GM18867 (cell line): ENCODE measurements at regions not wholly inside any gene's neighbourhood (a gene's known extent, or its start where the extent isn't known, plus 50 kb on each side); places are given as distances from the start of the nearest gene placed in this dataset.

ENCODE experiments used
- ATAC-seq: cut with Tn5 transposase; IDR thresholded peaks from one replicate; pipeline ENCODE4 v1.9.1; 2021; ENCODE audit warnings: mild to moderate bottlenecking, moderate library complexity; ENCODE audit not compliant: unreplicated experiment

DNA sequence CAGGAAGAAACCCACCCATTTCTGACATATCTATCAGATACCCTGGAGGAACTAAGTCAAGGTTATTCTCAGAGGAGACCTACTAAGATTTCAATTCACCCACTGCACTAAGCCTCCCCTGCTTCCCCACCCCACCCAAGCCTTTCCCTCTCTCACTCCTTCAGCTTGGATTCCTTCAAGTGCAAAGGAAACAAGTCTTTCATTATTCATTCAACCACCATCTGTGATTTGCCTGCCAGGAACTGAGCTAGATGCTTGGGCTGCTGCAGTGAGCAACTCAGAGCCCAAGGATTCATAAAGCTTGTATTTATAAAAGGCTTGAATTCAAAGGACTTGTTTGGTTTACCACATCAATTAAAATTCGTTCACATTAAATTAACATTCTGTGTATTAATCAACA, 161.3 kb downstream of the GXYLT1 start:
- ATAC-seq = no peak

- no peak for ATAC-seq
Measured at GRCh38 chr12:41981758-41982157, 162.9 kb downstream of the GXYLT1 start.

DNA sequence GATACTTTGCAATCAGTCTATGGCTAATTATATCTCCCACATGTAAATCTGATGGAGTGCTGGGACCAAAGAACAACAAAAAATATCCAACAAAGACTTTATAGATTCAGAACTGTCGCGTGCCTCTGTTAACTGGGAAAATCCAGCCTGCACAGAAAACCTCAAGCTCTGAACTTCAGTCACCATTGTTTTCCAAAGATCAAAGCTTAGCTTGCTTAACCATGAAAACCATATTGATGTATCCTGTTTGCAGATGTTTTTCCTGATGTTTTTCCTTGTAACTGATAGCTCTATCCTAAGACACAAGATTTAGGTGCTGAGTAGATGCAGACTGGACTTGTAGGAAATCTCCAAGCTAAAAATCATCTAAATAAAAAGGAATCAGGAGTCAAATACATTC, 163.7 kb downstream of the GXYLT1 start:
- no peak for ATAC-seq

- ATAC-seq = no peak
Measured at GRCh38 chr12:41980390-41980789, 164.3 kb downstream of the GXYLT1 start.

GRCh38 chr12:41979574-41979973, 165.1 kb downstream of the GXYLT1 start:
- ATAC-seq = no peak

GRCh38 chr12:41972598-41972997, 172.1 kb downstream of the GXYLT1 start:
- ATAC-seq = no peak

GRCh38 chr12:41972196-41972595, 172.5 kb downstream of the GXYLT1 start:
- ATAC-seq = no peak

GRCh38 chr12:41970744-41971143, 173.9 kb downstream of the GXYLT1 start:
- ATAC-seq = no peak

GRCh38 chr12:41968599-41968998, 176.1 kb downstream of the GXYLT1 start:
- no peak for ATAC-seq

GRCh38 chr12:41967668-41968500, 176.8 kb downstream of the GXYLT1 start:
- no peak for ATAC-seq

GRCh38 chr12:41966916-41967315, 177.8 kb downstream of the GXYLT1 start:
- ATAC-seq = no peak

DNA sequence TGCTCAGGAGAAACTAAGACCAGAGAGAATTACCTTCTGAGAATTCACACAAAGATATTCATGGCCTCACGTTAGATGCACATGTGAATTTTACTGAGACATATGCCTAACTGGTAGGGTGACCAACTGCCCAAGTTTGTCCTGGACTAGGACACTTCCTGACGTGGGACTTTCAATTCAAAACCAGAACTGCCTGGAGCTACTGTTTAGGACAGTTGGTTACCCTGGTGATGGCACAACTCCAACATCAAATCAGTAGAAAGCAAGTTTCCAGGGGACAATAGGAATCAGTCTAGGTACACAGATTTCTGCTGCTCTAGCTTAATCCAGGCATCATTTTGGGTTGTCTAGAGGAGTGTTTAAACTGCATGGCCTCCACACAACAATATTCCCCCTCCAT, 178.7 kb downstream of the GXYLT1 start:
- no peak for ATAC-seq

DNA sequence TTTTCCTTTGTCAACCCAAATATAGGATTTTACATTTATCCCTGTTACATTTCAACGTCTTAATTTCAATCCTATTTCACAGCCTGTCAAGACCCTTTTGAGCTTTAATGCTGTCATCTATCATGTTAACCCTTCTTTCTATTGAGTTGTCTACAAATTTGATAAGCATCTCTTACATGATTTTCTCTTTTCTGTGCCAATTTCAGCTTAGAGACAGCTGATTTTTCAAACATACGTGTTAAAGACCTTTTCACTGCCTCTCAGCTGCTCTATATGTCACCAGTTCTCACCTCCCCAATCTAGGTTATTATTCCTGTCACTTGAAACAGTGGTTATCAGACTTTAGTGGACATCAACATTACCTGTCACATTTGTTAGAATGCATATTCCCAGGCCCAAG, 181.3 kb downstream of the GXYLT1 start:
- ATAC-seq = no peak

DNA sequence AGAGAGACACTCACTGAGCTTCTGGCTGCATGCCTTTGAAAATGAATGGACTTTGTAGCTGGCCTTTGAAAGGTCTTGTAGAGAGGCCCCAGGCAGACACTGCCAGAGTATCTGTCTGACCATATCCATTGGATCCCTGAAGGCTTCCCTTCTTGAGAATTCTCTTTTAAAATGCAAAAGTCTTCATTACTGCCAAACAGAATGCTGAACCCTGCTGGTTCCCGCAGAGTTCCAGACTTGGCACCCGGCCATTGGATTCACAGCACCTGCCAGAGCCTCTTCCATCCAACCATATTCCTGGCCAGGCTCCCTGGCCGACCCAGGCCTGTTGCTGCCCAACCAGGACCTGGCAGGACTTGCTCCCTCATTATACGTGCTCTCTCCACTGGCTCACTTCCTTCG, 182.5 kb downstream of the GXYLT1 start:
- no peak for ATAC-seq

GRCh38 chr12:41959271-41959670, 185.4 kb downstream of the GXYLT1 start:
- ATAC-seq = no peak

DNA sequence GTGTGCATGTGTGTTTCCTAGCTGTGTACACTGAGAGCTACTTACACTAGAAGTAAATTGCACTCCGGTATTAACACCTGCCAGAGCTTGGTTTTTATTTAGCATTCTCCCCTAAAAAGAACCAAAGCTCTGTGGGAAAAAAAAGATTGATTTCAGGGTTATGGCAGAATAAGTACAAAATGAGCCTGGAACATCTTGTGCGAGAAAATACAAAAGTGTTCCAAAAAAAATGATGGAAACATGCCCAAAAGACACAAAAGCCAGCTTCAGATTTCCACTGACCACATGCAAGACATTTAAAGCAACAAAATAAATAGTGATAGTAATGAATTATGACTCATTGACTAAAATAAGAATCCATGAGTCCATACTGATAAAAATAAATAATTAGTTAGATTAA, 188.3 kb downstream of the GXYLT1 start:
- ATAC-seq = no peak

DNA sequence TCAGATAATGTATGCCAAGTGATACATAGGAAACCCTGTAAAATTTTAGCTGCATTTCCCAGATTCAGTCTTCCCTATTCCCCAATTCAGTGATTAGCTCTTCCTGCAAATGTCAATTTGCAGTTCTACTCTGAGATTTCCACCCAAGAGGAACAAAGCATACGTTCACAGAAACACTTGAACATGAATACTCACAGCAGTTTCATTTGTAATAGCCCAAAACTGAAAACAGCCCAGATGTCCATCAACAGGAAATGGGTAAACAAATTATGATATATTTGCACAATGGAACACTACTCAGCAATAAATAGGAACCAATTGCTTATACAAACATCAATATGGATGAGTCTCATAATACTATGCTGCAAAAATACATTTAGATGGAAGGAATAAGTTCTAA, 194.2 kb downstream of the GXYLT1 start:
- peak; percentile 95 for ATAC-seq

DNA sequence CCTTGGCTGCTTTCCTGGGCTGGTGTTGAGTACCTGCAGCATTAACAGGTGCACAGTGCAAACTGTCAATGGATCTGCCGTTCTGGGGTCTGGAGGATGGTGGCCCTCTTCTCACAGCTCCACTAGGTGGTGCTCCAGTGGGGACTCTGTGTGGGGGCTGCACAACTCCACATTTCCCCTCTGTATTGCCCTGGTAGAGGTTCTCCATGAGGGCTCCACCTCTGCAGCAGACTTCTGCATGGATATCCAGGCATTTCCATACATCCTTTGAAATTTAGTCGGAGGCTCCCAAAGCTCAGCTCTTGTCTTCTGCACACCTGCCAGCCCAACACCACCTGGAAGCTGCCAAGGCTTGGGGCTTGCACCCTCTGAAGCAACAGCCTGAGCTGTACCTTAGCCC, 198.6 kb downstream of the GXYLT1 start:
- ATAC-seq = no peak

- no peak for ATAC-seq
Measured at GRCh38 chr12:41944216-41944615, 200.5 kb downstream of the GXYLT1 start.

DNA sequence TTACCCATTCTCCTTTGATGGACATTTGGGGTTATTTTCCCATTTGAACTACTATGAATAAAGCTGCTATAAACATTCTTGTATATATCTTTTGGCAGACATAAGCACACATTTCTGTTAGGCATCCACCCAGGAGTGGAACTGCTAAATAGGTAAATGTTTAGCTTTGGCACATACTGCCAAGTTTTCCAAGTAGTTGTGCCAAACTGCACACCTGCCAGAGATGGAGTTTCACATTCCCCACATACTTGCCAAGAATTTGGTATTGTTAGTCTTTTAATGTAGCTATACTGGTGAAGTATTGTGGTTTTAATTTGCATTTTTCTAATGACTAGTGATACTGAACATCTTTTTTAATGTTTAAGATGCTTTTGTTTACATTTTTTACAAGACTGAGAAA, 201.0 kb downstream of the GXYLT1 start:
- ATAC-seq = no peak

DNA sequence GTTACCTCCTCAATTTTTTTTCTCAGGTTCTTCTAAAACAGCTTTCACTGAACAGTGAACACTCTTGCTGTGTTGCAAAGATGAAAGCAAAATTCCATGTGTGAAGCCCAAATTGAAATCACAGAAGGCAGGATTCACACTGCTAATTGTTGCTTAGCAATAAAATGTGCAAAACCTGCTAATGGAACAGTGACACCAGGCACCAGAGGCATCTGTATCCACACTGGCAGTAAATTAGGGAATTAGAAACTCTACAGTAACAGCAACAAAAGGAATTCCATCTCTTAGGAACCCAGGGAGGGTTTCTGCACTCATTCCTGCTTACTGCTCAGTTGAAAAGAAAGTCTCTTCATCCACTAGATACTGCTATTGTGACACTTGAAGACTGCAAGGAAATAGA, 202.3 kb downstream of the GXYLT1 start:
- no peak for ATAC-seq

DNA sequence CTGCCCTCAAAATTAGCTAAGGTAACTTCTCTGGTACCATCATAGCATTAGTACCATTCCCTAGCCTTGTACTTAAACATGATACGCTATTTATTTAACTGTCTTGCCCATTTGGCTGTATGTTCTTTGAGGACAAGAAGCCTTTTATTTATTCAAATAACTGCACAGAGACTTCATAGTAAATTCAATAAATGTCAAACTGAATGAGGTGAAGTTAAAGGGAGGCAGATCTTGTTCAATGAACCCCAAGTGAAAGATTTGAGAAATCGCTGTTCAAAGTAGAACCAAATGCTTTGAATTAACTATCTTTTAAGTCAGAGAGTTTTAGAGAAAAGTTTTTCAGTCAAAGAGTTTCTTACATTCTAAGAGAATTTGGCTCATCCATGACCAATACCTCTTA, 203.6 kb downstream of the GXYLT1 start:
- ATAC-seq = no peak

DNA sequence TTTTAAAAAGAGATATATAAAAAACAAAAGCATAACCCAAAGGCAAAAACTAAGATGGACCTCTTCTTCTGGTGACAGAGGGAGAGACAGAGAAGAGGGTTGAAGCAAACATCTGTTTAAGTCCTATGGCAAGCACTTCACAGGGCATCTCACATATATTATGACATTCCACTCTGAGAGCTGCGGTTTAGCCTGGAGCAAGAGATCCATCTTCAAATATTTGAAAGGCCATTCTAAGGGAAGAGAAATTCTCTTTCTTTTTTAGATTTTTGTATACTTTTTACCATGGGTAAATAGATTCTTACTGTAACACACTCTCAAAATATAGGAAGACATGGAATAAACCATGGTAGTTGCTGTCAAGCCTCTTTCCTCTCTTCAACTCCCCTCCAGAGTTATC, 204.1 kb downstream of the GXYLT1 start:
- no peak for ATAC-seq
